GM23248 (cell line): ENCODE measurements at regions not wholly inside any gene's neighbourhood (a gene's known extent, or its start where the extent isn't known, plus 50 kb on each side); places are given as distances from the start of the nearest gene placed in this dataset.

Experiments used
- EZH2 ChIP-seq: fragments of 200-600 bp; sonication (generic); IDR thresholded peaks from 2 replicates; pipeline ENCODE4 v1.6.1; 2018; ENCODE audit warnings: antibody characterized with exemption, mild to moderate bottlenecking; ENCODE audit not compliant: insufficient read depth, poor library complexity, severe bottlenecking
- EZH2phosphoT487 ChIP-seq: fragments of 200-600 bp; sonication (generic); IDR thresholded peaks from 2 replicates; pipeline ENCODE4 v1.6.1; 2018; ENCODE audit warnings: antibody characterized with exemption, moderate library complexity, mild to moderate bottlenecking, low read depth; ENCODE audit not compliant: insufficient read depth

GRCh38 chr12:69055280-69055679 is 122.3 kb upstream of the CPM start:
- no peak for TF ChIP-seq EZH2phosphoT487
- no peak for TF ChIP-seq EZH2
